OCI-LY1 (cell line): ENCODE measurements at regions not wholly inside any gene's neighbourhood (a gene's known extent, or its start where the extent isn't known, plus 50 kb on each side); places are given as distances from the start of the nearest gene placed in this dataset.

Experiments used
- CTCF ChIP-seq: fragments of 200-600 bp; sonication (generic), shearing (Covaris generic); IDR thresholded peaks from 2 replicates; pipeline ENCODE4 v1.5.1; 2017; ENCODE audit warnings: mild to moderate bottlenecking, antibody characterized with exemption, low read length, moderate library complexity, mixed read lengths
- EZH2 ChIP-seq: fragments of 200-600 bp; sonication (generic), shearing (Covaris generic); IDR thresholded peaks from 2 replicates; pipeline ENCODE4 v1.8.0; 2017; ENCODE audit warnings: borderline replicate concordance, mixed run types, mild to moderate bottlenecking, antibody characterized with exemption, low read length, moderate library complexity, mixed read lengths

- no peak for TF ChIP-seq CTCF
- TF ChIP-seq EZH2: no peak
Observed at GRCh38 chr3:194837457-194838127, 151.9 kb downstream of the FAM43A start.
